SU-DHL-6 (cell line): ENCODE measurements at regions not wholly inside any gene's neighbourhood (a gene's known extent, or its start where the extent isn't known, plus 50 kb on each side); places are given as distances from the start of the nearest gene placed in this dataset.

Experiments used
- EZH2phosphoT487 ChIP-seq: fragments of 200-600 bp; sonication (generic), shearing (Covaris generic); conservative IDR thresholded peaks from 2 replicates; pipeline ENCODE4 v1.6.1; 2018; ENCODE audit warnings: mild to moderate bottlenecking, antibody characterized with exemption, low read length, moderate library complexity, mixed read lengths
- TF ChIP-seq, protein P1 (sequence below): fragments of 200-600 bp; sonication (generic); IDR thresholded peaks from one replicate; pipeline ENCODE4 v1.5.1; 2017; ENCODE audit warnings: antibody characterized with exemption, mild to moderate bottlenecking, low read length, moderate library complexity; ENCODE audit not compliant: insufficient read depth, poor library complexity, severe bottlenecking

GRCh38 chr1:10912441-10912840, 100.0 kb upstream of the TARDBP start:
- TF ChIP-seq, protein P1, sequence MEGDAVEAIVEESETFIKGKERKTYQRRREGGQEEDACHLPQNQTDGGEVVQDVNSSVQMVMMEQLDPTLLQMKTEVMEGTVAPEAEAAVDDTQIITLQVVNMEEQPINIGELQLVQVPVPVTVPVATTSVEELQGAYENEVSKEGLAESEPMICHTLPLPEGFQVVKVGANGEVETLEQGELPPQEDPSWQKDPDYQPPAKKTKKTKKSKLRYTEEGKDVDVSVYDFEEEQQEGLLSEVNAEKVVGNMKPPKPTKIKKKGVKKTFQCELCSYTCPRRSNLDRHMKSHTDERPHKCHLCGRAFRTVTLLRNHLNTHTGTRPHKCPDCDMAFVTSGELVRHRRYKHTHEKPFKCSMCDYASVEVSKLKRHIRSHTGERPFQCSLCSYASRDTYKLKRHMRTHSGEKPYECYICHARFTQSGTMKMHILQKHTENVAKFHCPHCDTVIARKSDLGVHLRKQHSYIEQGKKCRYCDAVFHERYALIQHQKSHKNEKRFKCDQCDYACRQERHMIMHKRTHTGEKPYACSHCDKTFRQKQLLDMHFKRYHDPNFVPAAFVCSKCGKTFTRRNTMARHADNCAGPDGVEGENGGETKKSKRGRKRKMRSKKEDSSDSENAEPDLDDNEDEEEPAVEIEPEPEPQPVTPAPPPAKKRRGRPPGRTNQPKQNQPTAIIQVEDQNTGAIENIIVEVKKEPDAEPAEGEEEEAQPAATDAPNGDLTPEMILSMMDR, result no peak
- no peak for TF ChIP-seq EZH2phosphoT487
